H1 (cell line): ENCODE measurements at regions not wholly inside any gene's neighbourhood (a gene's known extent, or its start where the extent isn't known, plus 50 kb on each side); places are given as distances from the start of the nearest gene placed in this dataset.

Experiments used
- CBX5 ChIP-seq: fragments of 300-800, 300-1000 bp; sonication (generic); IDR thresholded peaks from 2 replicates; pipeline ENCODE4 v1.7.1; 2016; ENCODE audit warnings: antibody characterized with exemption, low read length, low read depth
- MAFK ChIP-seq: IDR thresholded peaks from 2 replicates; pipeline ENCODE4 v1.6.1; 2012; ENCODE audit warnings: low read depth, mild to moderate bottlenecking, improper control_type of control experiment, low read length
- SP1 ChIP-seq: IDR thresholded peaks from 2 replicates; pipeline ENCODE4 v1.6.1; 2011; ENCODE audit warnings: low read depth, low read length
- YY1 ChIP-seq: IDR thresholded peaks from 2 replicates; pipeline ENCODE4 v1.6.1; 2011; ENCODE audit warnings: low read depth, mild to moderate bottlenecking, low read length
- TF ChIP-seq, protein P1 (sequence below): fragments of 300-600 bp; sonication (generic); IDR thresholded peaks from 2 replicates; pipeline ENCODE4 v1.7.1; 2012; ENCODE audit warnings: low read length, moderate library complexity, mild to moderate bottlenecking, inconsistent platforms; ENCODE audit not compliant: insufficient replicate concordance
- TF ChIP-seq, protein P2 (sequence below): IDR thresholded peaks from 2 replicates; pipeline ENCODE4 v1.6.1; 2011; ENCODE audit warnings: low read depth, mild to moderate bottlenecking, low read length; ENCODE audit not compliant: insufficient read depth

GRCh38 chr5:145090115-145090514 is 745.0 kb downstream of the PRELID2 start (continued):
- TF ChIP-seq, protein P1, sequence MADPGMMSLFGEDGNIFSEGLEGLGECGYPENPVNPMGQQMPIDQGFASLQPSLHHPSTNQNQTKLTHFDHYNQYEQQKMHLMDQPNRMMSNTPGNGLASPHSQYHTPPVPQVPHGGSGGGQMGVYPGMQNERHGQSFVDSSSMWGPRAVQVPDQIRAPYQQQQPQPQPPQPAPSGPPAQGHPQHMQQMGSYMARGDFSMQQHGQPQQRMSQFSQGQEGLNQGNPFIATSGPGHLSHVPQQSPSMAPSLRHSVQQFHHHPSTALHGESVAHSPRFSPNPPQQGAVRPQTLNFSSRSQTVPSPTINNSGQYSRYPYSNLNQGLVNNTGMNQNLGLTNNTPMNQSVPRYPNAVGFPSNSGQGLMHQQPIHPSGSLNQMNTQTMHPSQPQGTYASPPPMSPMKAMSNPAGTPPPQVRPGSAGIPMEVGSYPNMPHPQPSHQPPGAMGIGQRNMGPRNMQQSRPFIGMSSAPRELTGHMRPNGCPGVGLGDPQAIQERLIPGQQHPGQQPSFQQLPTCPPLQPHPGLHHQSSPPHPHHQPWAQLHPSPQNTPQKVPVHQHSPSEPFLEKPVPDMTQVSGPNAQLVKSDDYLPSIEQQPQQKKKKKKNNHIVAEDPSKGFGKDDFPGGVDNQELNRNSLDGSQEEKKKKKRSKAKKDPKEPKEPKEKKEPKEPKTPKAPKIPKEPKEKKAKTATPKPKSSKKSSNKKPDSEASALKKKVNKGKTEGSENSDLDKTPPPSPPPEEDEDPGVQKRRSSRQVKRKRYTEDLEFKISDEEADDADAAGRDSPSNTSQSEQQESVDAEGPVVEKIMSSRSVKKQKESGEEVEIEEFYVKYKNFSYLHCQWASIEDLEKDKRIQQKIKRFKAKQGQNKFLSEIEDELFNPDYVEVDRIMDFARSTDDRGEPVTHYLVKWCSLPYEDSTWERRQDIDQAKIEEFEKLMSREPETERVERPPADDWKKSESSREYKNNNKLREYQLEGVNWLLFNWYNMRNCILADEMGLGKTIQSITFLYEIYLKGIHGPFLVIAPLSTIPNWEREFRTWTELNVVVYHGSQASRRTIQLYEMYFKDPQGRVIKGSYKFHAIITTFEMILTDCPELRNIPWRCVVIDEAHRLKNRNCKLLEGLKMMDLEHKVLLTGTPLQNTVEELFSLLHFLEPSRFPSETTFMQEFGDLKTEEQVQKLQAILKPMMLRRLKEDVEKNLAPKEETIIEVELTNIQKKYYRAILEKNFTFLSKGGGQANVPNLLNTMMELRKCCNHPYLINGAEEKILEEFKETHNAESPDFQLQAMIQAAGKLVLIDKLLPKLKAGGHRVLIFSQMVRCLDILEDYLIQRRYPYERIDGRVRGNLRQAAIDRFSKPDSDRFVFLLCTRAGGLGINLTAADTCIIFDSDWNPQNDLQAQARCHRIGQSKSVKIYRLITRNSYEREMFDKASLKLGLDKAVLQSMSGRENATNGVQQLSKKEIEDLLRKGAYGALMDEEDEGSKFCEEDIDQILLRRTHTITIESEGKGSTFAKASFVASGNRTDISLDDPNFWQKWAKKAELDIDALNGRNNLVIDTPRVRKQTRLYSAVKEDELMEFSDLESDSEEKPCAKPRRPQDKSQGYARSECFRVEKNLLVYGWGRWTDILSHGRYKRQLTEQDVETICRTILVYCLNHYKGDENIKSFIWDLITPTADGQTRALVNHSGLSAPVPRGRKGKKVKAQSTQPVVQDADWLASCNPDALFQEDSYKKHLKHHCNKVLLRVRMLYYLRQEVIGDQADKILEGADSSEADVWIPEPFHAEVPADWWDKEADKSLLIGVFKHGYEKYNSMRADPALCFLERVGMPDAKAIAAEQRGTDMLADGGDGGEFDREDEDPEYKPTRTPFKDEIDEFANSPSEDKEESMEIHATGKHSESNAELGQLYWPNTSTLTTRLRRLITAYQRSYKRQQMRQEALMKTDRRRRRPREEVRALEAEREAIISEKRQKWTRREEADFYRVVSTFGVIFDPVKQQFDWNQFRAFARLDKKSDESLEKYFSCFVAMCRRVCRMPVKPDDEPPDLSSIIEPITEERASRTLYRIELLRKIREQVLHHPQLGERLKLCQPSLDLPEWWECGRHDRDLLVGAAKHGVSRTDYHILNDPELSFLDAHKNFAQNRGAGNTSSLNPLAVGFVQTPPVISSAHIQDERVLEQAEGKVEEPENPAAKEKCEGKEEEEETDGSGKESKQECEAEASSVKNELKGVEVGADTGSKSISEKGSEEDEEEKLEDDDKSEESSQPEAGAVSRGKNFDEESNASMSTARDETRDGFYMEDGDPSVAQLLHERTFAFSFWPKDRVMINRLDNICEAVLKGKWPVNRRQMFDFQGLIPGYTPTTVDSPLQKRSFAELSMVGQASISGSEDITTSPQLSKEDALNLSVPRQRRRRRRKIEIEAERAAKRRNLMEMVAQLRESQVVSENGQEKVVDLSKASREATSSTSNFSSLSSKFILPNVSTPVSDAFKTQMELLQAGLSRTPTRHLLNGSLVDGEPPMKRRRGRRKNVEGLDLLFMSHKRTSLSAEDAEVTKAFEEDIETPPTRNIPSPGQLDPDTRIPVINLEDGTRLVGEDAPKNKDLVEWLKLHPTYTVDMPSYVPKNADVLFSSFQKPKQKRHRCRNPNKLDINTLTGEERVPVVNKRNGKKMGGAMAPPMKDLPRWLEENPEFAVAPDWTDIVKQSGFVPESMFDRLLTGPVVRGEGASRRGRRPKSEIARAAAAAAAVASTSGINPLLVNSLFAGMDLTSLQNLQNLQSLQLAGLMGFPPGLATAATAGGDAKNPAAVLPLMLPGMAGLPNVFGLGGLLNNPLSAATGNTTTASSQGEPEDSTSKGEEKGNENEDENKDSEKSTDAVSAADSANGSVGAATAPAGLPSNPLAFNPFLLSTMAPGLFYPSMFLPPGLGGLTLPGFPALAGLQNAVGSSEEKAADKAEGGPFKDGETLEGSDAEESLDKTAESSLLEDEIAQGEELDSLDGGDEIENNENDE: no peak
- TF ChIP-seq YY1: no peak
- TF ChIP-seq MAFK: no peak
- TF ChIP-seq, protein P2, sequence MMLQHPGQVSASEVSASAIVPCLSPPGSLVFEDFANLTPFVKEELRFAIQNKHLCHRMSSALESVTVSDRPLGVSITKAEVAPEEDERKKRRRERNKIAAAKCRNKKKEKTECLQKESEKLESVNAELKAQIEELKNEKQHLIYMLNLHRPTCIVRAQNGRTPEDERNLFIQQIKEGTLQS: no peak
- no peak for TF ChIP-seq SP1
- no peak for TF ChIP-seq CBX5
